Neural cell (in vitro differentiated cells): ENCODE measurements at regions not wholly inside any gene's neighbourhood (a gene's known extent, or its start where the extent isn't known, plus 50 kb on each side); places are given as distances from the start of the nearest gene placed in this dataset.

ENCODE experiments used
- H2AFZ ChIP-seq: fragments of 200-600, 300-800 bp; sonication (generic), shearing (Covaris generic); 2 replicates; pipeline ENCODE4 v1.6.0; 2014; ENCODE audit warnings: low read depth, mild to moderate bottlenecking, antibody characterized with exemption, low read length, moderate library complexity
- H3F3A ChIP-seq: fragments of 200-600 bp; shearing (Covaris generic); 2 replicates; pipeline ENCODE4 v1.6.1; 2016; ENCODE audit warnings: mild to moderate bottlenecking, moderate library complexity, mixed read lengths, antibody characterized with exemption, low read length; ENCODE audit not compliant: insufficient read depth, poor library complexity, severe bottlenecking
- H3K27ac ChIP-seq: fragments of 200-600, 300-800 bp; sonication (generic), shearing (Covaris generic); 2 replicates; pipeline ENCODE4 v1.5.1; 2014; ENCODE audit warnings: mild to moderate bottlenecking, low read length, moderate library complexity
- H3K27me3 ChIP-seq: fragments of 300-800, 200-600 bp; sonication (generic), shearing (Covaris generic); 2 replicates; pipeline ENCODE4 v1.6.0; 2014; ENCODE audit warnings: mild to moderate bottlenecking, low read depth, low read length, moderate library complexity; ENCODE audit not compliant: insufficient read depth
- H3K36me3 ChIP-seq: fragments of 300-800, 200-600 bp; sonication (generic), shearing (Covaris generic); 2 replicates; pipeline ENCODE4 v1.5.1; 2014; ENCODE audit warnings: mild to moderate bottlenecking, antibody characterized with exemption, low read length, moderate library complexity; ENCODE audit not compliant: insufficient read depth
- H3K4me2 ChIP-seq: fragments of 300-800, 200-600 bp; sonication (generic), shearing (Covaris generic); 2 replicates; pipeline ENCODE4 v1.6.0; 2014; ENCODE audit warnings: mild to moderate bottlenecking, low read length
- H3K4me3 ChIP-seq: fragments of 300-800, 200-600 bp; sonication (generic), shearing (Covaris generic); 2 replicates; pipeline ENCODE4 v1.5.1; 2014; ENCODE audit warnings: mild to moderate bottlenecking, low read length, moderate library complexity
- H3K79me2 ChIP-seq: fragments of 200-600 bp; shearing (Covaris generic); replicated peaks from 2 replicates; pipeline ENCODE4 v1.6.0; 2014; ENCODE audit warnings: mild to moderate bottlenecking, low read length, moderate library complexity; ENCODE audit not compliant: insufficient read depth
- H3K9ac ChIP-seq: fragments of 300-800, 200-600 bp; sonication (generic), shearing (Covaris generic); 2 replicates; pipeline ENCODE4 v1.6.1; 2016; ENCODE audit warnings: mild to moderate bottlenecking, low read length, mixed read lengths
- H3K9me2 ChIP-seq: fragments of 200-600 bp; shearing (Covaris generic); 2 replicates; pipeline ENCODE4 v1.6.1; 2016; ENCODE audit warnings: mild to moderate bottlenecking, low read length, mixed read lengths; ENCODE audit not compliant: insufficient read depth
- H3K9me3 ChIP-seq: fragments of 200-600, 300-800 bp; sonication (generic), shearing (Covaris generic); 2 replicates; pipeline ENCODE4 v1.6.1; 2016; ENCODE audit warnings: mild to moderate bottlenecking, mixed run types, low read length, moderate library complexity, mixed read lengths
- H4K20me1 ChIP-seq: fragments of 200-600 bp; shearing (Covaris generic); 2 replicates; pipeline ENCODE4 v1.6.1; 2016; ENCODE audit warnings: mild to moderate bottlenecking, mixed run types; ENCODE audit not compliant: insufficient read depth
- EP300 ChIP-seq: fragments of 450-650 bp; conservative IDR thresholded peaks from 2 replicates; pipeline ENCODE4 v1.6.1; 2014; ENCODE audit warnings: antibody characterized with exemption, mild to moderate bottlenecking, moderate library complexity; ENCODE audit not compliant: poor library complexity, severe bottlenecking
- EZH2 ChIP-seq: fragments of 200-600, 300-800 bp; shearing (Covaris generic), sonication (generic); IDR thresholded peaks from 2 replicates; pipeline ENCODE4 v1.6.1; 2014; ENCODE audit warnings: antibody characterized with exemption, low read length, borderline replicate concordance, mild to moderate bottlenecking; ENCODE audit not compliant: insufficient read depth, poor library complexity, severe bottlenecking
- MXI1 ChIP-seq: fragments of 450-650 bp; conservative IDR thresholded peaks from 2 replicates; pipeline ENCODE4 v1.6.1; 2014; ENCODE audit warnings: antibody characterized with exemption, mild to moderate bottlenecking; ENCODE audit not compliant: poor library complexity, severe bottlenecking
- POLR2AphosphoS5 ChIP-seq: IDR thresholded peaks from 2 replicates; pipeline ENCODE4 v1.6.1; 2012
- RAD21 ChIP-seq: fragments of 450-650 bp; conservative IDR thresholded peaks from 2 replicates; pipeline ENCODE4 v1.6.1; 2014; ENCODE audit warnings: antibody characterized with exemption, mild to moderate bottlenecking, moderate library complexity
- SMC3 ChIP-seq: fragments of 450-650 bp; conservative IDR thresholded peaks from 2 replicates; pipeline ENCODE4 v1.6.1; 2014; ENCODE audit warnings: antibody characterized with exemption, mild to moderate bottlenecking, moderate library complexity; ENCODE audit not compliant: poor library complexity
- TAF1 ChIP-seq: IDR thresholded peaks from 2 replicates; pipeline ENCODE4 v1.6.1; 2012; ENCODE audit warnings: low read depth
- TF ChIP-seq, protein P1 (sequence below): fragments of 450-650 bp; IDR thresholded peaks from 2 replicates; pipeline ENCODE4 v1.5.1; 2014; ENCODE audit warnings: antibody characterized with exemption, mild to moderate bottlenecking, moderate library complexity; ENCODE audit not compliant: poor library complexity, severe bottlenecking
- TF ChIP-seq, protein P2 (sequence below): IDR thresholded peaks from 2 replicates; pipeline ENCODE4 v1.6.1; 2012; ENCODE audit warnings: borderline replicate concordance

GRCh38 chr11:69992943-69993694, 85.0 kb upstream of the ANO1 start:
- Histone ChIP-seq H3K9me2 (no peaks in the 10 kb centered on the region), H3K27me3 (peaks cover 4% of the 10 kb centered on the region), H3K4me3 (no peak overlapping the region), H3K4me2 (no peak overlapping the region), H3K9ac (no peak overlapping the region), H3K9me3 (no peaks in the 10 kb centered on the region), H4K20me1 (no peaks in the 10 kb centered on the region), H3K27ac (no peak overlapping the region), H3F3A (no peaks in the 10 kb centered on the region), H2AFZ (no peak overlapping the region), H3K79me2 (no peaks in the 10 kb centered on the region), H3K36me3 (no peaks in the 10 kb centered on the region)
- no peak for TF ChIP-seq EP300
- no peak for TF ChIP-seq TAF1
- TF ChIP-seq, protein P1, sequence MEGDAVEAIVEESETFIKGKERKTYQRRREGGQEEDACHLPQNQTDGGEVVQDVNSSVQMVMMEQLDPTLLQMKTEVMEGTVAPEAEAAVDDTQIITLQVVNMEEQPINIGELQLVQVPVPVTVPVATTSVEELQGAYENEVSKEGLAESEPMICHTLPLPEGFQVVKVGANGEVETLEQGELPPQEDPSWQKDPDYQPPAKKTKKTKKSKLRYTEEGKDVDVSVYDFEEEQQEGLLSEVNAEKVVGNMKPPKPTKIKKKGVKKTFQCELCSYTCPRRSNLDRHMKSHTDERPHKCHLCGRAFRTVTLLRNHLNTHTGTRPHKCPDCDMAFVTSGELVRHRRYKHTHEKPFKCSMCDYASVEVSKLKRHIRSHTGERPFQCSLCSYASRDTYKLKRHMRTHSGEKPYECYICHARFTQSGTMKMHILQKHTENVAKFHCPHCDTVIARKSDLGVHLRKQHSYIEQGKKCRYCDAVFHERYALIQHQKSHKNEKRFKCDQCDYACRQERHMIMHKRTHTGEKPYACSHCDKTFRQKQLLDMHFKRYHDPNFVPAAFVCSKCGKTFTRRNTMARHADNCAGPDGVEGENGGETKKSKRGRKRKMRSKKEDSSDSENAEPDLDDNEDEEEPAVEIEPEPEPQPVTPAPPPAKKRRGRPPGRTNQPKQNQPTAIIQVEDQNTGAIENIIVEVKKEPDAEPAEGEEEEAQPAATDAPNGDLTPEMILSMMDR, result no peak
- TF ChIP-seq POLR2AphosphoS5, result no peak
- TF ChIP-seq, protein P2, sequence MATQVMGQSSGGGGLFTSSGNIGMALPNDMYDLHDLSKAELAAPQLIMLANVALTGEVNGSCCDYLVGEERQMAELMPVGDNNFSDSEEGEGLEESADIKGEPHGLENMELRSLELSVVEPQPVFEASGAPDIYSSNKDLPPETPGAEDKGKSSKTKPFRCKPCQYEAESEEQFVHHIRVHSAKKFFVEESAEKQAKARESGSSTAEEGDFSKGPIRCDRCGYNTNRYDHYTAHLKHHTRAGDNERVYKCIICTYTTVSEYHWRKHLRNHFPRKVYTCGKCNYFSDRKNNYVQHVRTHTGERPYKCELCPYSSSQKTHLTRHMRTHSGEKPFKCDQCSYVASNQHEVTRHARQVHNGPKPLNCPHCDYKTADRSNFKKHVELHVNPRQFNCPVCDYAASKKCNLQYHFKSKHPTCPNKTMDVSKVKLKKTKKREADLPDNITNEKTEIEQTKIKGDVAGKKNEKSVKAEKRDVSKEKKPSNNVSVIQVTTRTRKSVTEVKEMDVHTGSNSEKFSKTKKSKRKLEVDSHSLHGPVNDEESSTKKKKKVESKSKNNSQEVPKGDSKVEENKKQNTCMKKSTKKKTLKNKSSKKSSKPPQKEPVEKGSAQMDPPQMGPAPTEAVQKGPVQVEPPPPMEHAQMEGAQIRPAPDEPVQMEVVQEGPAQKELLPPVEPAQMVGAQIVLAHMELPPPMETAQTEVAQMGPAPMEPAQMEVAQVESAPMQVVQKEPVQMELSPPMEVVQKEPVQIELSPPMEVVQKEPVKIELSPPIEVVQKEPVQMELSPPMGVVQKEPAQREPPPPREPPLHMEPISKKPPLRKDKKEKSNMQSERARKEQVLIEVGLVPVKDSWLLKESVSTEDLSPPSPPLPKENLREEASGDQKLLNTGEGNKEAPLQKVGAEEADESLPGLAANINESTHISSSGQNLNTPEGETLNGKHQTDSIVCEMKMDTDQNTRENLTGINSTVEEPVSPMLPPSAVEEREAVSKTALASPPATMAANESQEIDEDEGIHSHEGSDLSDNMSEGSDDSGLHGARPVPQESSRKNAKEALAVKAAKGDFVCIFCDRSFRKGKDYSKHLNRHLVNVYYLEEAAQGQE, result no peak
- no peak for TF ChIP-seq SMC3
- TF ChIP-seq EZH2, result no peak
- no peak for TF ChIP-seq RAD21
- no peak for TF ChIP-seq MXI1

- H2AFZ ChIP-seq, result no peak overlapping the region
- H3K4me3 ChIP-seq, result no peak overlapping the region
- H3K27ac ChIP-seq, result no peak overlapping the region
These were observed 83.3 kb upstream of the ANO1 start for GRCh38 chr11:69994810-69995209.

More at GRCh38 chr11:69994810-69995209, 83.3 kb upstream of the ANO1 start:
- no peaks in the 10 kb centered on the region for H3K9me2 ChIP-seq
- H3K4me2 ChIP-seq, result no peak overlapping the region
- H3K27me3 ChIP-seq, result no peaks in the 10 kb centered on the region
- H3K36me3 ChIP-seq, result no peaks in the 10 kb centered on the region
- H4K20me1 ChIP-seq, result no peaks in the 10 kb centered on the region
- no peak overlapping the region for H3K9ac ChIP-seq
- no peaks in the 10 kb centered on the region for H3K79me2 ChIP-seq
- no peaks in the 10 kb centered on the region for H3K9me3 ChIP-seq
- no peak for TF ChIP-seq SMC3
- TF ChIP-seq, protein P2, result no peak
- no peak for TF ChIP-seq EZH2
- TF ChIP-seq MXI1, result no peak
- TF ChIP-seq TAF1, result no peak
- no peak for TF ChIP-seq POLR2AphosphoS5
- TF ChIP-seq, protein P1, result no peak
- no peak for TF ChIP-seq EP300
- no peak for TF ChIP-seq RAD21
- H3F3A ChIP-seq, result no peaks in the 10 kb centered on the region
